HepG2 (cell line): ENCODE measurements at regions not wholly inside any gene's neighbourhood (a gene's known extent, or its start where the extent isn't known, plus 50 kb on each side); places are given as distances from the start of the nearest gene placed in this dataset.

Experiments
- ATF6 ChIP-seq: sonication (generic); formaldehyde crosslinking; conservative IDR thresholded peaks from 2 replicates; pipeline ENCODE4 v1.4.0; 2020; ENCODE audit warnings: missing genetic modification reagents
- FIP1L1 ChIP-seq: fragments of 200-400 bp; formaldehyde crosslinking; IDR thresholded peaks from 2 replicates; pipeline ENCODE4 v1.6.1; 2018; ENCODE audit warnings: low read depth, mild to moderate bottlenecking, low read length, moderate library complexity, borderline replicate concordance; ENCODE audit not compliant: insufficient read depth
- HNF1A ChIP-seq, 2 experiments: sonication (generic) in 1 of 2; formaldehyde crosslinking in 1 of 2; IDR thresholded peaks; 2 replicates each; pipeline versions ENCODE4 v1.4.0 to v1.6.1; 2016 to 2020; ENCODE audit warnings: borderline replicate concordance in 1 of 2, low read depth in 1 of 2, mild to moderate bottlenecking in 1 of 2, missing genetic modification reagents in 1 of 2
- HNRNPUL1 ChIP-seq: fragments of 200-400 bp; formaldehyde crosslinking; IDR thresholded peaks from 2 replicates; pipeline ENCODE4 v1.6.1; 2017; ENCODE audit warnings: low read depth, mild to moderate bottlenecking, low read length, moderate library complexity
- JUND ChIP-seq: sonication (generic); formaldehyde crosslinking; IDR thresholded peaks from 2 replicates; pipeline ENCODE4 v1.8.0; 2022; ENCODE audit warnings: mild to moderate bottlenecking, missing genetic modification reagents
- KLF16 ChIP-seq, 2 experiments: sonication (generic) in 1 of 2; formaldehyde crosslinking in 1 of 2; IDR thresholded peaks; 2 replicates each; pipeline versions ENCODE4 v1.6.1 to v1.8.0; 2016 to 2023; ENCODE audit warnings: missing genetic modification reagents in 2 of 2, missing compliant biosample characterization in 1 of 2
- MIER3 ChIP-seq: IDR thresholded peaks from 2 replicates; pipeline ENCODE4 v1.6.1; 2016; ENCODE audit warnings: missing compliant biosample characterization, borderline replicate concordance
- RCOR2 ChIP-seq: IDR thresholded peaks from 2 replicates; pipeline ENCODE4 v1.6.1; 2016; ENCODE audit warnings: missing biosample characterization, missing genetic modification reagents
- SP2 ChIP-seq: sonication (generic); formaldehyde crosslinking; IDR thresholded peaks from 2 replicates; pipeline ENCODE4 v1.5.1; 2020; ENCODE audit warnings: mild to moderate bottlenecking, missing genetic modification reagents
- SP4 ChIP-seq: sonication (generic); formaldehyde crosslinking; IDR thresholded peaks from 2 replicates; pipeline ENCODE4 v1.8.1; 2023; ENCODE audit warnings: mild to moderate bottlenecking, missing genetic modification reagents
- THAP8 ChIP-seq: sonication (generic); formaldehyde crosslinking; IDR thresholded peaks from 2 replicates; pipeline ENCODE4 v1.5.1; 2020; ENCODE audit warnings: missing genetic modification reagents, mild to moderate bottlenecking, borderline replicate concordance
- TRIM24 ChIP-seq: sonication (generic); formaldehyde crosslinking; IDR thresholded peaks from 2 replicates; pipeline ENCODE4 v1.8.0; 2022; ENCODE audit warnings: mild to moderate bottlenecking, missing genetic modification reagents
- ZBTB37 ChIP-seq: sonication (generic); formaldehyde crosslinking; IDR thresholded peaks from 2 replicates; pipeline ENCODE4 v1.4.0; 2020; ENCODE audit warnings: mild to moderate bottlenecking, missing genetic modification reagents
- ZBTB43 ChIP-seq: sonication (generic); formaldehyde crosslinking; conservative IDR thresholded peaks from 2 replicates; pipeline ENCODE4 v1.4.0; 2020; ENCODE audit warnings: missing genetic modification reagents
- ZFX ChIP-seq: sonication (generic); formaldehyde crosslinking; IDR thresholded peaks from 2 replicates; pipeline ENCODE4 v1.4.0; 2020; ENCODE audit warnings: mild to moderate bottlenecking, low read depth, missing genetic modification reagents, moderate library complexity
- ZNF44 ChIP-seq: sonication (generic); formaldehyde crosslinking; IDR thresholded peaks from 2 replicates; pipeline ENCODE4 v1.5.1; 2020; ENCODE audit warnings: mild to moderate bottlenecking, missing genetic modification reagents
- ZNF451 ChIP-seq: sonication (generic); formaldehyde crosslinking; IDR thresholded peaks from 2 replicates; pipeline ENCODE4 v1.5.0; 2020; ENCODE audit warnings: mild to moderate bottlenecking, missing genetic modification reagents
- ZNF746 ChIP-seq: sonication (generic); formaldehyde crosslinking; IDR thresholded peaks from 2 replicates; pipeline ENCODE4 v1.8.0; 2022; ENCODE audit warnings: mild to moderate bottlenecking, missing genetic modification reagents
- ZNF776 ChIP-seq: sonication (generic); formaldehyde crosslinking; IDR thresholded peaks from 2 replicates; pipeline ENCODE4 v1.4.0; 2020; ENCODE audit warnings: mild to moderate bottlenecking, missing genetic modification reagents

- TF ChIP-seq HNF1A (IDR thresholded peaks at IDR 0.05; ENCODE audit: low read depth) = no peak
- no peak; the same call in 1 of the 2 replicates for TF ChIP-seq HNF1A (CRISPR knock-in tag; IDR thresholded peaks at IDR 0.05; ENCODE audit: borderline replicate concordance)
- no peak for TF ChIP-seq ZFX (CRISPR knock-in tag)
- TF ChIP-seq ZNF451 (CRISPR knock-in tag) = peak; percentile 91; the same call in 1 of the 2 replicates
- no peak for TF ChIP-seq ZBTB37 (CRISPR knock-in tag)
- TF ChIP-seq SP2 = no peak
- no peak for TF ChIP-seq THAP8 (CRISPR knock-in tag)
- no peak for TF ChIP-seq TRIM24 (CRISPR knock-in tag)
- TF ChIP-seq ZNF776 = no peak; the same call in 1 of the 2 replicates
- no peak for TF ChIP-seq FIP1L1
- no peak for TF ChIP-seq ZNF746 (CRISPR knock-in tag)
- no peak for TF ChIP-seq MIER3 (CRISPR knock-in tag)
- TF ChIP-seq KLF16 (CRISPR knock-in tag; IDR thresholded peaks at IDR 0.05) = no peak
- TF ChIP-seq ZBTB43 (CRISPR knock-in tag) = no peak
- no peak for TF ChIP-seq ZNF44 (CRISPR knock-in tag)
- no peak for TF ChIP-seq HNRNPUL1
- TF ChIP-seq RCOR2 (CRISPR knock-in tag) = peak; percentile 47
- no peak for TF ChIP-seq ATF6
- 0 out of 2 replicates have a peak, but pooled peaks have one; percentile 28 for TF ChIP-seq JUND (CRISPR knock-in tag)
- no peak for TF ChIP-seq SP4 (CRISPR knock-in tag)
These were observed 70.4 kb upstream of the PTPN1 start (continued) for GRCh38 chr20:50439539-50440453.
